ENCODE measurements at regions not wholly inside any gene's neighbourhood (a gene's known extent, or its start where the extent isn't known, plus 50 kb on each side); places are given as distances from the start of the nearest gene placed in this dataset.
"Not testable (repeated sequence)": the region's sequence is repeated elsewhere in the genome, so short reads cannot be mapped to it uniquely, and the experiment has no call there.

DNA sequence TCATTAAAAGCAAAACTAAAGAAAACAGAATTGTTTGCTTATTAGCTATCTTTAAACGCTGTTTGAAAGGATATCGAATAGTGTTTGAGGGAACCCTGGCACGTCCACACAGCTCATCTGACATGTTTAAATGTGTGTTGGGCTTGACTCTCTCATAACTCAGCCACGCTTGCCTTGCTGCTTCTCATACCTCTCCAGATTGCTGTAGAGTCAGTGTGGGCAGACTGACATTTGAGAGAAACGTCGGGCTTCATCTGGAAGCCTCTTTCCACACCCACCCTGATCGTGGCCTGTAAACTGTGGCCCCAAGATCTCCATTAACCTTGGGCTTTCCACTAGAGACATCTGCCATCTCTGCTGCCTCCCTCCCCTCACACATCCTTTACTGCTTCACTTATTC, 226.4 kb upstream of the PLGLB2 start:
- peak; percentile 23 for DNase-seq

DNA sequence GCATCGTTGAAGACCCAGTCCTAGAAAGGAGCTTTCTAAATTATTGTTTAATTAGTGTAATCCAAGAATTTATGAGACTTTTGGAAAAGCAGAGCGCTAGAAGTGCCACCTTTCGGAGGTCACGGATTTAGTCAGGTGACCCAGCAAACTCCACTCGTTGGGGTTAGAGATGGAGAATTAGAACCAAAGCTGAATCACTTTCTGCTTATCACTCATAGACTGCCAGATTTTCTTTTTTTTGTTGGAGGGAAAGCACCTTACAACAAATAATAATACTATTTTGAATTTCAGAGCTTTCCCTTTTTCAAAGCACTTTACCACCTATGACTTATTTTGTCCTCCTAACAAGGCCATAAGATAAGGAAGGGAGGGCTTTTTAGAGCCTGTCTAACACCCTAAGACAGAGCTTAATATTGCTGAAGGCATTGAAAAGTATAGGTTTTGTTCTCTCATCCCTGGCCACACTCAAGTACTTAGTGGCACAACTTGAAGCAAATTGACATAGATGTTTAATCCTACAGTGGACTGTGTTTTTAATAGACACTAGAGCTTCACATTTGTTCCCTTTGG, 223.2 kb upstream of the PLGLB2 start:
- not testable (repeated sequence) for DNase-seq

DNA sequence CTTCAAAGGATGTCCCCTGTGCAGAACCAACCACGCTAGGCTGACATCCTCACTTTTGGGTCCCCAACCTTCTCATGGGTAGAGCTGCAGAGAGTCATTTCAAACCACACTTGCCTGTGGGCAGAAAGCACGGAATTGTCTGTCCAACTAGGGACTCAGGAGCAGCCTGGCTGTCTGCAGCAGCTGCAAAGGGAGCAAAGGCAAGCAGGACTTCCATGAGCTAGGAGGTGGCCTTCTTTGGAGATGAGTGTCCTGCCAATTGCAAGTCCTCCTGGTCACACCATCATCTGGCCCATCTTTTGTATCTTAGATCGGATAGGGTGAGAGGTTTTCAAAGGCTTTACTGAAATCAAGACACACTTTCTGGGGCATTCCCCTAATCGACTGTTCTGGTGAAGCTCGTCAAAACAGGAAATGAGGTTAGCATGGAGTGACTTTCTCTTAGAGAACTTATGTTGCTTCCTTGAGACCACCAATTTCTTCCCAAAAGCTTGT, 222.3 kb upstream of the PLGLB2 start:
- peak; percentile 55 for DNase-seq

DNA sequence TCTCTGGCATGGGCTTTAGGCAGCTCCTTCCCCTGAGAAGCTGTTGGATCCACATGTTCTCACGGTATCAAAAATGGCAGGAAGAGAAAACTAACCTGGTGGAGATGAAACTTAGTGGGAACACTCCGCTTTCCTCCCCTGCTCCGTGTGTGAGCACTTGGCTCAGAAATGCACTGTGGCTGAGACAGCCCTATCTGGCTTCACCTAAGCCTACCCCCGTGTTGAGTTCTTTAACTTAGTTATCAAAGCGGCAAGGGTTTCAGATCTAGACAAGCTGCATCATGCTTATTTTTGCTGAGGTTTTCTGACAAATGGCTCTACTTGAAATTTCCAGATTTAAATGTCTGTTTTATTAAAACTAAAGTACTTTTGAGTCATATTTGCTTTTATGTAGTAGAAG, 221.6 kb upstream of the PLGLB2 start:
- DNase-seq, result not testable (repeated sequence)

DNA sequence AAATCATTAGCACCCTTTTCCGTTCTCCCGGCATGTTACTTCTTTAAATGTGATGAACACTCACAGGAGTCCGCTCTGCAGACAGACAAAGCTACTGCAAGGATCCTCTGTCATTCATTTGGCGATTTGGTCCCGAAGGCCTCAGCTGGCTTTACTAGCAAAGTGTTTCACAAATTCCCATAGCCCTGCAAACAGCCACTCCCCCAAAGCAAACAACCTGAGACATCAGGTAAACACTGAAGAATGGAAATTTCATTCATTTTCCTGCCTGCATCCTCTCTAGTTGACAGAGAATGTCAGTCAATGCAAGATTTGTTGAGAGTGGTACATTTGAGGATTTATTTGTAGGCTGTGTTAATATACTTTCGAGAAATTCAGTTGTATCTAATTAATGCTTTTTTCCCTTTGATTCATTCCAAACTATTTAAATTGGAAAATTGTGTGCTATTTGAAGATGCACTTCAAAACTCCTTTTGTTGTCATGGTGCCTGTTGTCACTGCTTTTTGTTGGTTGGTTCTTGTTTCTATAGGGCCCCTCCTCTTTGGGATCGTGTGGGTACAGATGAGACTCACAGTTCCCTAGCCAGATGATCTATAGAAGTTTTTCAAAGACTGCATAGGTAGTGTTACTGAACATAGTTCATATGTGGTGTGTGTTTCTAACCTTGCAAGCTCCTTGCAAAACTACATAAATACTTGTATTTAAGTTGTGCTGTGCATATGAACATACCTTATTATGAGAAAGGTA, 215.7 kb upstream of the PLGLB2 start:
- DNase-seq, result not testable (repeated sequence)

DNA sequence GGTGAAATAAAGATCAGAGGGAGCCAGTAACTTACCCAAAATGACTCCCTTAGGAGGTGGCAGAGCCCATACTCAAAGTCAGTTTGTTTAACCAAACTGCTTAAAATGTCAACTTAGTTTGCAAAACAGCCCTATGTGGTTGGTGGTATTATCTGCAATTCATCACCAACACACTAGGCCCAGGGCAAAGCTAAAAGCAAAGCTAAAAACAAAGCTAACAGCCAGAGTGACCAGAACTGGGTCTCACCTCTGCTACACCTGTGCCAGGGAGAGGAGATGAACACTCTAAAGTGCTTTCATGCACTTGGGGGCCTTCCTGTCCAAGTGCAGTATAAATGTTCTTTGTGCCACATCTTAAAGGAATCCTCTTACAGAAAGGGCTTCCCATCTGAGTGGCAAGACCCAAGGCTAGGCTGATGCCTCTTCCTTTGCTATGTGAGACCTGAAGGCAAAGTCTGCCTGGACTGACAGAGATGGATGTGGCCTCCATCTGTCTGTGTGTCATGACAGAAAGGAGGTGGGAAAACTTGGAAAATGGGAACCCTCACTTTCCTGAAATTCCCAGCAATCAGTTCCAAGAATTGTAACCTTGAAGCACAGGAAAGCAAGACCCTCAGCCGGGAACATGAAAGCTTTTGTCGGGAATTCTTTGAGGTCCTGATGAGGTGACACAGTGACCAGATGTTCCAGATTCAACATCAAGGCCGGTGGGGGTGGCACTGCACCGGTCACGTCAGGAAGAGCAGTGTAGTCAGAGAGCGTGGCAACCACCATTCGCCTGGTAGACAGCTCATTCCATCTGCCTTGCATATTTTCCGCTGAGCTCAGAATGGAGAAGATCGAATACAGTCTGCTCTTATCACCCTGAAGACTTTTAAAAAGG, 214.3 kb upstream of the PLGLB2 start:
- peak; percentile 14 for DNase-seq

DNA sequence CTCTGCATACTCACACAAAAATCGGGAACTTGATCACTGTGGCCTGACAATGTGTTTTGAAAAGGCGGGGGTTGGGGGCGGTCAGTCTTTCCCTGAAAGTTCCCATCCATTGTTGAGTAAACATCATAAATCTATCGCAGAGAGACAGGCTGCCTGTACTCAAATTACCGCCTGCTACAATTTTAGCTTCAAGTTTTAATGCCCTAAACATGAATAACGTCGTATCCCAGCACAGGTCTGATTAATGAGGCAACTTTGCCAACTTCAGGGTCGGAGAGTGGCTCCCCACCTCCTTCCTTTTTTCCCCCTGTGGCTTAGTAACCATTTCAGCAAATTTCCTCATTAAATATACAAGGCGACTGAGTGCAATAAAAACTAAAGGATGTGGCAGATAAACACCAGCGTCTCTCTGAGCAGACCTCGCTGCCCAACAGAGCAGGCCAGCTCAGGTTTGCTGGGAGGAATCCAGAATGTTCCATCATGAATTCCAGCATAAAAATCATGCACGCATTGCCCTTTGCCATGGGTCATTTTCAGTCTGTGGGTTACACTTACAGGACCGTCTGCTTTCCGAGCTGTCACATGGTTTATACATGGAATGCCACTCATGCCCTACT, 213.5 kb upstream of the PLGLB2 start:
- not testable (repeated sequence) for DNase-seq

DNA sequence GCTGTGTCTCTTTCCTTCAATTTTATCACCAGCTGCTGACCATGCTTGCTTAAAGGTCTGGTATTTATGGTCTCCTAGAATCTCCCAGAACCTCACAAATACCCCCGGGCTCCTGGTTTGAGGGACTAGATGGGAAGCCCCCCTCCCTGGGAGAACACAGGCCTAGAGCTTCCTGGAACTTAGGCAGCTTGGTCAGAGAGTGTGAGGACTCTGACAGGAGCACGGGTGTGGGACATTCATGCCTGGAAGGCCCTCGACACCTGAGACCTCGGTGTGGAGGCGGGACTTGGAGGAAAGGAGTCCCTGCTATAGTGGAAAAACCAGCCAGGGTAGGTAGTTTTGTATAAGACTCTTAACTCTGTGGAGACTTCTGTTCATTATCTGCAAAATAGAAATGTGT, 211.5 kb upstream of the PLGLB2 start:
- not testable (repeated sequence) for DNase-seq

DNA sequence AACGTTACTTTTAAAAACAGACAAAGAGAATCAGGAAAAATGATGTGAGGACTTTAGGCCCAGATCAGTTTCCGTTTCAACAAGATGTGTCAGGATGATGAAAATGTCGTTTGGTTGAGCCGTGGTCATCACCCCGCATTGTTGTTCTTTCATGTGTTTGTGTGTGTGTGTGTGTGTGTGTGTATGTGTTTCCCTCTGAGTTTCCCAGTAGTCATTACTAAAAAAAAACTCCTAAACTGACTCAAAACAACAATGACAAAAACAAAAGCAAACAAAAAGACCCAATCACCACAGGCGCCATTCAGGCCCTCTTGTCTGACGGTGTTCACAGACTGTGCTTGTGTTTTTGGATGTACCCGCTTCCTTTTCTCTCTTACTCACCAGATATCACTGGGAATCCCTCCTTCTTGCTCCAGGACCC, 210.6 kb upstream of the PLGLB2 start:
- not testable (repeated sequence) for DNase-seq

DNA sequence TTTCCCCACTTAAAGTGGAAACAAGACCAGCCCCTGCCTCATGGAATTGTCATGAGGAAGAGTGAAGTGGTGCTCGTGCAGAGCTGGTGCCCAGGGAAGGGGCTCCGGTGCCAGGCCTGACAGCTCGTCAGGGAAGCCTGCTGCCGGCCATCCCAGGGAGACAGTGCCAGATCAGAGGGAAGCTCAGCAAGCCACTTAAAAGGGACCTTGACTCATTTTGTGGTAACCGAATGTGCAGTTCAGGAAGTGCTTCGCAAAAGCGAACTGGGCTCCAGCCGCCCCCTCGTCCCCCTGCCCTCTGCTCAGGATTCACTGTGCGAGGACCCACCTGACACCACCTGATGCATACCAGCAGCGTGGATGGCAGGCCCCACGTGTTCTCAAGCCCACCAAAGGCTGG, 209.6 kb upstream of the PLGLB2 start:
- DNase-seq, result not testable (repeated sequence)

DNA sequence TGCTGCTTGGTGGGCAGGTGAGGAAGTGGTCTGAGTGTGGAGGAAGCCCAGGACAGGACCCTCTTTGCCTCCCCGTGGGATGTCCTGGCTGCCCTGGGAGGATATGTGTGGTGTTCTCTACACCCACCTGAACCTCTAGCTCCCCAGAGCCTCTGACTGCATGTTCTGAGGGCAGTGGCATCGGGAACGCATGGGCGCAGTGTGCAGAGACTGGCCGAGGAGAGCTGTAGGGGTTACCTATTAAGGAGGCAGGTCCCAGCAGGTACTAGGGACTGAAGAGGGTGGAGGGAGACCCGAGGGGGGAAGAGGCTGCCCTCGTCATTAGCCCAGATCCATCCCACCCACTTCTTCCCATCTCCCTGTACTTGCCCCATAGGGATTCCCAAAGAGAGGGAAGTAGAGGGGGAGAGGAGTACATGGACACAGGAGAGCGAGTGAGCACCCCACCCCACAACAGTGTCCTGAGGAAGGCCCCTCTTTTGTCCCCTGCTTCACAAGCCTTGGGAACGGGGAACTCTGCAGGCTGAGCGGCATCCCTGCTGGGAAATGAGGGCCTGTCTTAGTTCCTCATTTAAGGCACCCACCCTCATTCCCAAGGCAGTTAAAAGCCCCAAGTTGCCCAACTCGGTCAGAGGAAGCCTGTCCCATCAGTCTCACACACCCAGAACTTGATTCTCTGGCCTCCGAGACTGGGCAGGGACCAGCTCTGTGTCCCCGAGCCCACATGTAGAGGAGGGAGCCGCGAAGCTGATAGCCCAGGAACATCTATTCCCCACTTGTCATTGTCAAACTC, 208.5 kb upstream of the PLGLB2 start:
- not testable (repeated sequence) for DNase-seq

DNA sequence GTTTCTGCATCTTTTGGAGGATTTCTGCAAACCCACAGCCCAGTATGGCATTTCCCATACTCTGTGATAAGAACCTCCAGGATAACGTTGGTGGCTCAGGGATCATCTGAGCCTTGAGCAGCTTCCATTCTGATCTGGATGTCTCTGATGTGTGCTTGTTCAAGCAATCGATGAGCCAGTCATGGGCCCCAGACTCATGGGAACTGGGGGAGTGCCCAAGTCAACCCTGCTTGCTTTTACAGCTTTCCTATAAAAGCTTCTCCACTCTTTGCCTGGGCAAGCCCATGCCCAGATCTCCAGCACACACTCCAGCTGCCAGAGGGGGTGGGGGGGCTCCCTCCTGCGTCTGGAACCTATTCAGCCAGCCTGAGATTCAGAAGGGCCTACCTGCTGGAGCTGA, 207.6 kb upstream of the PLGLB2 start:
- DNase-seq, result not testable (repeated sequence)

DNA sequence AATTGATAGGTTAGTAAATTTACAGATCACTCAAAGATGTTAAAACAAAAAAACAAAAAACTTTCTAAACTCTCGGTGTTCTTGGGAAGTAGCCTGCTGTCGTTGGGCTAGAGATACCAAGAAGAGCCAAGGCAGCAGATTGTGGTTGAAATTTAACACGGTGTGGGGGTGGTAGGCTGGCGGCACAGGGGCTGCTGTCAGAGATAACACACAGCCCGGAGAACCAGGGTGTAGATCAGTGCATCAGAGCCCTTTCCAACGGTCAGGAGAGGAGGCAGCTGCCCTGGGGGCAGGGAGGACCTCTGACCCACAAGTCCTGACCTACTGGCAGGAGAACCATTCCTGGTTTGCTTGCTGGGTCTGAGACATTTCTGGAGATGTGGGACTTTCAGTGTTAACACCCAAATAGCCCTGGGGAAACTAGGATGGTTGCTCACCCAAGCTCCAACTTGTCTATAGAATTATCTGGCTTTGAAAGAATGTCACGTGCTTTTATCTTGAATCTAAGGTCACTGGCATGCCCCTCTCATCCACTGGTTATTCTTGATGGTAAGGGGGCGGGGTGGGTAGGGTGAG, 205.2 kb upstream of the PLGLB2 start:
- peak; percentile 29 for DNase-seq

DNA sequence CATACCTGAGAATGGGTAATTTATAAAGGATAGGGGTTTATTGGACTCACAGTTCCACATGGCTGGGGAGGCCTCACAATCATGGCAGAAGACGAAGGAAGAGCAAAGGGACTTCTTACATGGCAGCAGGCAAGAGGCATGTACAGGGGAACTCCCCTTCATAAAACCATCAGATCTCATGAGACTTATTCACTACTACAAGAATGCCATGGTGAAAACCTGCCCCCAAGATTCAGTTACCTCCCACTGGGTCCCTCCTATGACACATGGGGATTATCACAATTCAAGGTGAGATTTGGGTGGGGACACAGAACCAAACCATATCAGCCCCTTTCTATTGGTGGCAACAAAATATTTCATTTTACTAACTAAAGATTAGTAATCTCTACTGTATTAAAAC, 204.1 kb upstream of the PLGLB2 start:
- DNase-seq, result not testable (repeated sequence)

DNA sequence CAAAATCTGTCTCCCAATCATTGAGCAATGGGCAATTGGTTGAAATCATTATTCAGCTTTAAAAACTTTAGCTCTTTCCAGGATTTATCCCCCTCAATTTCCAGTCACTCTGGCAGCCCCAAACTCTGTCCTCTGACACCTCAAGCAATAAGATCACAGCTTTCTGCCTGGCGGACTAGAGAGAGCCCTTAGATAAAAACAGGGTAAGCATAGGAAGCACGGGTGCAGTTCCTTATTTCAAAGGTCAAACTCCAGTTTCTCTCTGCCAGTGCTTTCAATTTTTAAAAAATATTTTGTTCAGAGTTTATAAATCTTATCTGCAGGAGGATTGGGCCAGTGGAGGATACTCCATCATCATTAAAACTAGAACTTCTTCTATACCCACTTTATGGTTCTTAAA, 200.8 kb upstream of the PLGLB2 start:
- not testable (repeated sequence) for DNase-seq

DNA sequence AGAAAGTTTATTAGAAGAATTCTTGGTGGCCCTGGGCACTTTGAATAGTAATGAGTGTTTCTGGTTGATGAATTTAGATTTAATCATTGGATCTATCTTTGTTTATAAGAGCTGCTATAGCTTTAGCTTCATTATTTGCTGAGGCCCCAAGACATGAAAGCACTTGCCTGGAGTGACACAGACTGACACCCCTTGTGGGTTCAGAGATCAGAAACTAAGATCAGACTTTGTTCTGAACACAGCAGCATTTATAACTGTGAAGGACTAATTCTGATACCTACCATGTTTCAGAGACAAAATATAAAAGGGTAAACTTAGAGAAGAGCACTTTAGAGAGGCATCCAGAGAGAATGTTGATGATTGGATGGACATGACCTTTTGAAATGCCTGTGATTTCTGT, 199.9 kb upstream of the PLGLB2 start:
- DNase-seq, result not testable (repeated sequence)

DNA sequence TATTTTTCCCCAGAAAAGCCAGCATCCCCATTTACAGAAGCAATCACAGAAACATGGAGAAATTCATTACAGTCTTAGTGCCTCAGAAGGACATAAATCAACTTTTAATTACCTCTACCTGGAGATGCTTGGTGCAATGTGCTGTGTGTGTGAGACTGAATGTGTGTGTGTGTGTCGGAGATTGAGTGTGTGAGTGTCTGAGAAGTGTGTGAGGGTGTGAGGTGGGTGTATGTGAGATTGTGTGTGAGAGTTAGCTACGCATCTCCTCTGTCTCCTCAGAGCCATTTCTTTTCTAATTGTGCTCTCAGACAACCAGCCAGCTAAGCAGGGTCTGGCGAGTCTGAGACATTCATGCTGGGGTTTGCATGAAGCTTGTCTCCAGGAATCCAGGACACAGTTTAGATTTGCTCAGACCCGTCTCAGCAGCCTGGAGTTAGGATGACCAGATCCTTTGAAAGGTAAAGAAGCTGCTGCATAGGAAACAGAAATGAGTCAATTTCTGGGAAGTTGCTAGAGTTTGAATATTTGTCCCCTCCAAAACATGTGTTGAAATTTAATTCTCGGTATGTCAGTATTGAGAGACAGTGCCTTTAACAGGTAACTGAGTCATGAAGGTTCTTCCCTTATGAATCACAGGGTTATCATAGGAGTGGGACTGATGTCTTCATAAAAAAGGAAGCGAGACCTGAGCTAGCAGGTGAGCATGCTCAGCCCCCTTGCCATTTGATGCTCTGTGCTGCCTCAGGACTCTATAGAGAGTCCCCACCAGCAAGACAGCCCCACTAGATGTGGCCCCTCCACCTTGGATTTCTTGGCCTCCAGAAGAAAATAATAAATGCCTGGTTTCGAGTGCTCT, 199.0 kb upstream of the PLGLB2 start:
- not testable (repeated sequence) for DNase-seq

DNA sequence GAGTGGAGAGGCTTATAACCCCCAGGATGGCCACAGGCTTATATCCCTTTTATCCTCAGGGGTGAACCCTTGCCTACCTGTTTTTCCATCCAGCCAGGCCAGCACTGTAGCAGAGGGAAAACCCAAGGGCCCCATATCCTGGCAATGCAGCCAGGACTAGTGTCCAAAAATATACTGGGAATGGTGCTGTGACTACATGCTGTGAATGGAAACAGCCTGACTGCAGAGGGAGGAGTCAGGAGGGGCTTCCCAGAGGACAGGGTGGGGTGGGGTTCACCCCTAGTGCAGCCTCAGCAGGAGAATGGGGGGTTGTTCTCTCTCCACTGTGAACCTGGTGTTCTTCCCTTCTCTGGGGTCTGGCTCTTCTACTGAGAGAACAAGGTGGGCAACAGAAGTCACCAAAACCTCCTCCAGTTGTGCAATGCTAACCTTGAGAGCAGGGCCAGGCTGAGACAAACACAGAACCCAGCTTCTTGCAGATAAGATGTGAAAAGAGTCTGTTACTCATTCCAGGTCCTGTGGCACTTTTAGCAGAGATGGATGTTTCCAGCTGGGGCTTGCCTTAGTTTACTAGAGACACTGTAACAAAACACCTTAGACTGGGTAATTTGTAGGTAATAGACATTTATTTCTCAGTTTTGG, 198.2 kb upstream of the PLGLB2 start:
- not testable (repeated sequence) for DNase-seq

DNA sequence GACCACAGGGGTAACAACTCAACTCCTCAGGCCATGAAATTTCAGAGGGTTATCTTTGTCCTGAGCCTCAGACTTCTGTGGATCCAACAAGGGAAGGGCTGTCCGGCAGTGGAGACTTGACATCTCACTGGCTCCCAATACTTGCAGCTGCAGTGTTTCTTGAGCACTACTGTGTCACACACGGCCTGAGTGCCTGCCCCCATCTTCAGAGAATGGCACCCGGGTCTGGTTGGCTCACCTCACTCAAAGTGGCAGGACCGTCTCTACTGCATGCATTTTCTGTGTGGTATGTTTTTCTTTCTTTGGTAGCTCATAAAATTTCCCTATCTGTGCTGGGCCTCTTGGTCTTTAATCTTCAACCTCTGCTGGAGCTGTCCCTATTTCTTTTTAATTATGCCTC, 193.2 kb upstream of the PLGLB2 start:
- DNase-seq, result not testable (repeated sequence)

DNA sequence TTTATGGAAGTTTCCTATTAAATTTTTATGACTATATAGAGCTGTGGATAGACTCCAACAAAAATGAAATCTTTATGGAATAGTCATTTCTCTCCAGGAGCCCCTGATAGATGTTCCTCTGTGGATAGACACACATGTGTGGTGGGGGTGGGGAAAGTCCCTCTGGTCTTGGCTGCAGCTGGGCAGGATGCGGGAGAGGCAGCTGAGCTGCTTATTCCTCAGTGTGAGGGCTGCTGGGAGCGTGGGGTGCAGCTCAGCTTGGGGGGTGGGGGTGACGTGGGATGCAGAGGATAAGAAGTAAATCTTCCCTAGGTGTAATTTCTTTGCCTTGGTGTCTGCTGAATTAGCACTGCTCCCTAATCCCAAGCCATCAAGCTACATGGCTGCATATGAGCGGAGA, 192.8 kb upstream of the PLGLB2 start:
- peak; percentile 18 for DNase-seq

All from CD4-positive, alpha-beta T cell treated with Interleukin-17A for 4 hours (primary cell).